IMR-90 (cell line): ENCODE measurements at regions not wholly inside any gene's neighbourhood (a gene's known extent, or its start where the extent isn't known, plus 50 kb on each side); places are given as distances from the start of the nearest gene placed in this dataset.

Experiments used
- ATAC-seq: fragments of 200-7000 bp; cut with Tn5 transposase; 2 replicates; pipeline ENCODE4 v1.9.1; 2020; ENCODE audit warnings: low read depth, mild to moderate bottlenecking, moderate library complexity
- BruUV-seq: library from RNA; stranded (reverse); fragments of 400-500 nt; replicated peaks from 2 replicates; lab custom pipeline; 2021; lab: Mats Ljungman, UMichigan
- CTCF ChIA-PET: fragments of 300-600 bp; formaldehyde crosslinking; extraction: SDS; loops from one replicate; lab custom pipeline; 2021; ENCODE audit warnings: antibody characterized with exemption; lab: Yijun Ruan, JAX
- POLR2A ChIA-PET: fragments of 300-600 bp; sonication (Branson Sonifier 250); formaldehyde crosslinking; loops from one replicate; lab custom pipeline; 2022; ENCODE audit warnings: antibody characterized with exemption; ENCODE audit not compliant: unreplicated experiment; lab: Charles Lee
- DNase-seq: peaks from one replicate; pipeline ENCODE4 v3.0.0; 2013
- H2AFZ ChIP-seq: replicated peaks from 2 replicates; pipeline ENCODE3; 2013; ENCODE audit warnings: low read length, mild to moderate bottlenecking; ENCODE audit not compliant: poor library complexity
- H2AK5ac ChIP-seq: 2 replicates; pipeline ENCODE4 v1.6.1; 2013; ENCODE audit warnings: low read depth, low read length, inconsistent platforms
- H2AK9ac ChIP-seq: replicated peaks from 2 replicates; pipeline ENCODE3; 2013; ENCODE audit warnings: mild to moderate bottlenecking, low read depth, low read length, moderate library complexity; ENCODE audit not compliant: poor library complexity
- H2BK120ac ChIP-seq: 2 replicates; pipeline ENCODE4 v1.6.1; 2013; ENCODE audit warnings: low read depth, low read length, inconsistent platforms
- H2BK15ac ChIP-seq: 3 replicates; pipeline ENCODE4 v1.6.1; 2013; ENCODE audit warnings: low read depth, low read length, inconsistent platforms
- H2BK20ac ChIP-seq: 2 replicates; pipeline ENCODE4 v1.6.1; 2013; ENCODE audit warnings: low read depth, mild to moderate bottlenecking, inconsistent platforms, low read length, moderate library complexity
- H2BK5ac ChIP-seq: 2 replicates; pipeline ENCODE4 v1.6.1; 2013; ENCODE audit warnings: mild to moderate bottlenecking, low read depth, low read length, inconsistent platforms; ENCODE audit not compliant: poor library complexity, severe bottlenecking
- H3K14ac ChIP-seq: replicated peaks from 2 replicates; pipeline ENCODE4 v1.6.1; 2013; ENCODE audit warnings: low read depth, low read length, inconsistent platforms
- H3K18ac ChIP-seq: 2 replicates; pipeline ENCODE4 v1.6.1; 2013; ENCODE audit warnings: low read depth, low read length, control low read depth
- H3K23ac ChIP-seq: 2 replicates; pipeline ENCODE4 v1.6.1; 2013; ENCODE audit warnings: low read depth, low read length, inconsistent platforms
- H3K27ac ChIP-seq: 2 replicates; pipeline ENCODE4 v1.5.1; 2013; ENCODE audit warnings: mild to moderate bottlenecking, control low read depth, low read length; ENCODE audit not compliant: insufficient read depth
- H3K27me3 ChIP-seq: 2 replicates; pipeline ENCODE4 v1.6.1; 2013; ENCODE audit warnings: low read length; ENCODE audit not compliant: control insufficient read depth, insufficient read depth
- H3K36me3 ChIP-seq: 2 replicates; pipeline ENCODE4 v1.6.1; 2013; ENCODE audit warnings: low read length, mixed read lengths; ENCODE audit not compliant: control insufficient read depth, insufficient read depth
- H3K4ac ChIP-seq: 2 replicates; pipeline ENCODE4 v1.6.1; 2013; ENCODE audit warnings: low read depth, low read length, inconsistent platforms
- H3K4me1 ChIP-seq: 2 replicates; pipeline ENCODE4 v1.6.1; 2013; ENCODE audit warnings: low read length, mixed read lengths; ENCODE audit not compliant: control insufficient read depth, insufficient read depth
- H3K4me2 ChIP-seq: 2 replicates; pipeline ENCODE4 v1.6.1; 2013; ENCODE audit warnings: low read depth, mild to moderate bottlenecking, control low read depth, low read length, moderate library complexity
- H3K4me3 ChIP-seq: 2 replicates; pipeline ENCODE4 v1.5.1; 2013; ENCODE audit warnings: low read depth, mild to moderate bottlenecking, control low read depth, low read length, moderate library complexity; ENCODE audit not compliant: insufficient read depth
- H3K56ac ChIP-seq: 2 replicates; pipeline ENCODE4 v1.6.1; 2013; ENCODE audit warnings: low read length, inconsistent platforms; ENCODE audit not compliant: insufficient read depth; ENCODE audit errors: extremely low read depth
- H3K79me1 ChIP-seq, 2 experiments: 2 replicates each; pipeline ENCODE4 v1.6.1; 2013; ENCODE audit warnings: low read length in 2 of 2, inconsistent platforms in 1 of 2, low read depth in 1 of 2
- H3K9ac ChIP-seq: 2 replicates; pipeline ENCODE4 v1.6.1; 2013; ENCODE audit warnings: low read depth, low read length, control low read depth
- H3K9me1 ChIP-seq: 2 replicates; pipeline ENCODE4 v1.6.1; 2013; ENCODE audit warnings: low read length, inconsistent platforms; ENCODE audit not compliant: insufficient read depth
- H3K9me3 ChIP-seq: 2 replicates; pipeline ENCODE4 v1.6.1; 2013; ENCODE audit warnings: low read length; ENCODE audit not compliant: control insufficient read depth, insufficient read depth
- H4K20me1 ChIP-seq: 2 replicates; pipeline ENCODE4 v1.6.1; 2013; ENCODE audit warnings: low read length, inconsistent platforms; ENCODE audit not compliant: insufficient read depth
- H4K5ac ChIP-seq: 2 replicates; pipeline ENCODE4 v1.6.1; 2013; ENCODE audit warnings: mild to moderate bottlenecking, low read depth, low read length, control low read depth
- H4K8ac ChIP-seq, 2 experiments: 2 replicates each; pipeline ENCODE4 v1.6.1; 2013; ENCODE audit warnings: low read depth in 2 of 2, low read length in 2 of 2, control low read depth in 1 of 2, inconsistent platforms in 1 of 2
- H4K91ac ChIP-seq: 2 replicates; pipeline ENCODE4 v1.6.1; 2013; ENCODE audit warnings: low read depth, low read length, inconsistent platforms; ENCODE audit not compliant: insufficient read depth
- BHLHE40 ChIP-seq: fragments of 150-350 bp; IDR thresholded peaks from 2 replicates; pipeline ENCODE4 v1.6.1; 2016; ENCODE audit warnings: mild to moderate bottlenecking, low read depth, low read length
- CTCF ChIP-seq: conservative IDR thresholded peaks from 2 replicates; pipeline ENCODE4 v1.5.1; 2012; ENCODE audit warnings: mild to moderate bottlenecking, low read depth, low read length, improper control_type of control experiment
- FOS ChIP-seq: fragments of 150-350 bp; IDR thresholded peaks from 2 replicates; pipeline ENCODE4 v1.6.1; 2016; ENCODE audit warnings: low read depth, low read length
- MAFK ChIP-seq: IDR thresholded peaks from 2 replicates; pipeline ENCODE4 v1.6.1; 2012; ENCODE audit warnings: low read depth, low read length, improper control_type of control experiment
- NFE2L2 ChIP-seq: fragments of 150-350 bp; IDR thresholded peaks from 2 replicates; pipeline ENCODE4 v1.6.1; 2016; ENCODE audit warnings: low read depth, mild to moderate bottlenecking, low read length
- POLR2A ChIP-seq: IDR thresholded peaks from 2 replicates; pipeline ENCODE4 v1.6.1; 2012; ENCODE audit warnings: mild to moderate bottlenecking, low read depth, low read length
- RAD21 ChIP-seq: IDR thresholded peaks from 2 replicates; pipeline ENCODE4 v1.6.1; 2012; ENCODE audit warnings: low read length, improper control_type of control experiment
- RCOR1 ChIP-seq: IDR thresholded peaks from 2 replicates; pipeline ENCODE4 v1.6.1; 2012; ENCODE audit warnings: mild to moderate bottlenecking, low read length, improper control_type of control experiment; ENCODE audit not compliant: insufficient replicate concordance
- RFX5 ChIP-seq: IDR thresholded peaks from 2 replicates; pipeline ENCODE4 v1.8.0; 2012; ENCODE audit warnings: low read depth, mild to moderate bottlenecking, low read length, moderate library complexity
- SMC3 ChIP-seq: fragments of 150-350 bp; IDR thresholded peaks from 2 replicates; pipeline ENCODE4 v1.6.1; 2016; ENCODE audit warnings: low read depth, mild to moderate bottlenecking, antibody characterized with exemption, low read length, moderate library complexity
- WGBS, 2 experiments: methylation state at CpG; one replicate each; pipeline versions ENCODE4 v1.1.5 to v1.1.7; 2013; ENCODE audit warnings: missing lambda C conversion rate in 2 of 2; ENCODE audit not compliant: insufficient read length in 1 of 2; ENCODE audit errors: extremely low coverage in 2 of 2; 5-methylcytosine and 5-hydroxymethylcytosine counted together
- dilution Hi-C: fragments of 300-500 bp; cut with HindIII; formaldehyde crosslinking; loops from one replicate; pipeline ENCODE4 v1.14.3; 2018; ENCODE audit warnings: low sequenced_read_pairs; ENCODE audit not compliant: unreplicated experiment
- in situ Hi-C: fragments of 300-500 bp; cut with MboI; formaldehyde crosslinking; loops from 3 replicates; pipeline ENCODE4 v1.14.3; 2019; ENCODE audit warnings: low sequenced_read_pairs, inconsistent platforms, mixed read lengths
- intact Hi-C: fragments of 100-400 bp; cut with micrococcal nuclease; formaldehyde crosslinking; loops from 2 replicates; pipeline ENCODE4 v1.10.0; 2022

- WGBS, 2 experiments: no CpG with 5 or more reads among the region's 4 CpGs
- CTCF ChIA-PET: no interaction called here
- no peak overlapping the region for H3K4me3 ChIP-seq
Observed at GRCh38 chr3:130823241-130823884, 70.5 kb upstream of the ATP2C1 start.

More at GRCh38 chr3:130823241-130823884, 70.5 kb upstream of the ATP2C1 start:
- no peak for DNase-seq
- no peak overlapping the region for H3K4me2 ChIP-seq
- no peaks in the 10 kb centered on the region for H3K36me3 ChIP-seq
- POLR2A ChIA-PET: no interaction called here
- H3K14ac ChIP-seq: no peak overlapping the region
- no peak overlapping the region for H3K9ac ChIP-seq
- H3K18ac ChIP-seq: no peak overlapping the region
- H3K23ac ChIP-seq: no peak overlapping the region
- no peaks in the 10 kb centered on the region for H3K9me3 ChIP-seq
- no peak overlapping the region for H4K91ac ChIP-seq
- H4K5ac ChIP-seq: no peak overlapping the region
- H3K79me1 ChIP-seq: no peaks in the 10 kb centered on the region
- H3K4ac ChIP-seq: no peak overlapping the region
- no TSS peak for BruUV-seq
- no peaks in the 10 kb centered on the region for H3K4me1 ChIP-seq
- H3K27me3 ChIP-seq: no peaks in the 10 kb centered on the region
- TF ChIP-seq RFX5 (no peak), MAFK (no peak), CTCF (no peak), NFE2L2 (no peak), FOS (no peak), POLR2A (no peak), SMC3 (no peak), BHLHE40 (no peak), RAD21 (no peak), RCOR1 (no peak)
- in situ Hi-C loops: loop anchor here (25.0 kb wide), 1 partner anchor 111 kb away; no protein-coding TSS in a partner anchor
- no peak overlapping the region for H2BK5ac ChIP-seq
- no peak overlapping the region for H2BK20ac ChIP-seq
- intact Hi-C loops: no loop called here
- H3K9me1 ChIP-seq: no peaks in the 10 kb centered on the region
- H3K27ac ChIP-seq: no peak overlapping the region
- no peak overlapping the region for H2AFZ ChIP-seq
- dilution Hi-C loops: no loop called here
- no peak overlapping the region for H2BK15ac ChIP-seq
- H3K56ac ChIP-seq: no peak overlapping the region
- no peak overlapping the region for H2BK120ac ChIP-seq
- no peak for ATAC-seq
- no peak overlapping the region for H4K8ac ChIP-seq
- no peaks in the 10 kb centered on the region for H4K20me1 ChIP-seq
- no peak overlapping the region for H2AK5ac ChIP-seq
- H2AK9ac ChIP-seq: no peak overlapping the region
